ENCODE measurements at regions not wholly inside any gene's neighbourhood (a gene's known extent, or its start where the extent isn't known, plus 50 kb on each side); places are given as distances from the start of the nearest gene placed in this dataset.

DNA sequence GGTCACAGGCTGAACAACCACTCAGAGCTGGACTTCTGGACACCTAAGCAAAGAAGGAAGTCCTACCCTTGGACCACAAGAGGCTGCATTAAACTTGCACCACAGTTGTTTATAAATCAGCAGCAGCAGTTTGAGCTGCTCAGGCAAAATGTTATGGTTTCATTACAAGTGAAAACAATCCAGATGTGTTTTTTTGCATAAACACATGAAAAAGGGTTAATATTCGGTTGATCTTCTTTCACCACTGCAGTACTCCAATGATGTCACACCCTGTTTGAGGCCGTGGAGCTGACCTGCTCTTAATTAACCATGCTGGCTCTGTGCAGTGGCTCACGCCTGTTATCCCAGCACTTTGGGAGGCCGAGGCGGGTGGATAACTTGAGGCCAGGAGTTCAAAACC is 490.8 kb upstream of the CELF2 start:
- Histone ChIP-seq H3K9me3 (replicated peaks; ENCODE audit: control insufficient read depth, insufficient read depth, low read length) (no peaks in the 10 kb centered on the region), H3K4me3 (replicated peaks in 1 of 3; ENCODE audit: insufficient read depth in 1 of 3, low read depth in 1 of 3, low read length in 3 of 3) (no peak overlapping the region), H2AFZ (ENCODE audit: low read depth, low read length) (no peak overlapping the region), H3K4me2 (ENCODE audit: insufficient read depth, low read length) (no peak overlapping the region), H3K27ac (ENCODE audit: insufficient read depth, low read depth, low read length) (no peak overlapping the region), H3K36me3 (ENCODE audit: control insufficient read depth in 2 of 2, extremely low read depth in 1 of 2, insufficient read depth in 2 of 2, low read length in 2 of 2) (no peaks in the 10 kb centered on the region), H3K9me1 (replicated peaks; ENCODE audit: control insufficient read depth, extremely low read depth, insufficient read depth, low read length) (no peaks in the 10 kb centered on the region), H3K27me3 (ENCODE audit: control insufficient read depth in 2 of 2, insufficient read depth in 2 of 2, low read length in 2 of 2) (no peaks in the 10 kb centered on the region), H3K4me1 (ENCODE audit: control insufficient read depth, extremely low read depth, insufficient read depth, low read length) (no peaks in the 10 kb centered on the region), H4K20me1 (replicated peaks; ENCODE audit: control insufficient read depth, extremely low read depth, insufficient read depth, low read length) (no peaks in the 10 kb centered on the region), H3K79me2 (ENCODE audit: control insufficient read depth, insufficient read depth, low read length) (no peaks in the 10 kb centered on the region), H3K9ac (replicated peaks; ENCODE audit: extremely low read depth, insufficient read depth, low read length) (no peak overlapping the region)
- intact Hi-C loops (cut with micrococcal nuclease): no loop called here
- no TSS peak for BruUV-seq (replicated peaks)
- DNase-seq (ENCODE audit: low read depth, low spot score) (no peak), FAIRE-seq (no peak)
- TF ChIP-seq, protein P1, sequence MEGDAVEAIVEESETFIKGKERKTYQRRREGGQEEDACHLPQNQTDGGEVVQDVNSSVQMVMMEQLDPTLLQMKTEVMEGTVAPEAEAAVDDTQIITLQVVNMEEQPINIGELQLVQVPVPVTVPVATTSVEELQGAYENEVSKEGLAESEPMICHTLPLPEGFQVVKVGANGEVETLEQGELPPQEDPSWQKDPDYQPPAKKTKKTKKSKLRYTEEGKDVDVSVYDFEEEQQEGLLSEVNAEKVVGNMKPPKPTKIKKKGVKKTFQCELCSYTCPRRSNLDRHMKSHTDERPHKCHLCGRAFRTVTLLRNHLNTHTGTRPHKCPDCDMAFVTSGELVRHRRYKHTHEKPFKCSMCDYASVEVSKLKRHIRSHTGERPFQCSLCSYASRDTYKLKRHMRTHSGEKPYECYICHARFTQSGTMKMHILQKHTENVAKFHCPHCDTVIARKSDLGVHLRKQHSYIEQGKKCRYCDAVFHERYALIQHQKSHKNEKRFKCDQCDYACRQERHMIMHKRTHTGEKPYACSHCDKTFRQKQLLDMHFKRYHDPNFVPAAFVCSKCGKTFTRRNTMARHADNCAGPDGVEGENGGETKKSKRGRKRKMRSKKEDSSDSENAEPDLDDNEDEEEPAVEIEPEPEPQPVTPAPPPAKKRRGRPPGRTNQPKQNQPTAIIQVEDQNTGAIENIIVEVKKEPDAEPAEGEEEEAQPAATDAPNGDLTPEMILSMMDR (IDR thresholded peaks at IDR 0.05; ENCODE audit: extremely low read depth in 1 of 2, insufficient read depth in 1 of 2, low read depth in 1 of 2, low read length in 2 of 2): no peak
- TF ChIP-seq POLR2A (IDR thresholded peaks at IDR 0.05; ENCODE audit: low read depth, low read length) (no peak), MYC (IDR thresholded peaks at IDR 0.05; ENCODE audit: low read depth, low read length) (no peak), MAX (IDR thresholded peaks at IDR 0.05; ENCODE audit: insufficient read depth, insufficient read length) (no peak), EZH2 (IDR thresholded peaks at IDR 0.05; ENCODE audit: borderline replicate concordance, low read depth, low read length, severe bottlenecking) (no peak), FOS (IDR thresholded peaks at IDR 0.05; ENCODE audit: borderline replicate concordance, insufficient read depth, low read length) (no peak), GATA2 (IDR thresholded peaks at IDR 0.05; ENCODE audit: insufficient read depth, insufficient read length, low read depth, low read length) (no peak), POLR2AphosphoS5 (IDR thresholded peaks at IDR 0.05; ENCODE audit: insufficient read depth, low read depth, low read length) (no peak), JUN (IDR thresholded peaks at IDR 0.05; ENCODE audit: borderline replicate concordance, insufficient read depth, insufficient read length, low read depth) (no peak)
- dilution Hi-C loops (cut with MboI; ENCODE audit: extremely low pct_ligation_motif_present, low sequenced_read_pairs): no loop called here
- ChIA-PET CTCF (no interaction called here), POLR2A (no interaction called here)

Measured in endothelial cell of umbilical vein (primary cell).